ENCODE measurements at regions not wholly inside any gene's neighbourhood (a gene's known extent, or its start where the extent isn't known, plus 50 kb on each side); places are given as distances from the start of the nearest gene placed in this dataset.

GRCh38 chr5:166672431-166672830, 1619.0 kb upstream of the WWC1 start:
- no peak for TF ChIP-seq CTCF (IDR thresholded peaks at IDR 0.05; ENCODE audit: low read depth, low read length)
- no peak for TF ChIP-seq POLR2A (IDR thresholded peaks at IDR 0.05; ENCODE audit: extremely low read depth, insufficient read length)

Data from NB4 (cell line).